ENCODE measurements at regions not wholly inside any gene's neighbourhood (a gene's known extent, or its start where the extent isn't known, plus 50 kb on each side); places are given as distances from the start of the nearest gene placed in this dataset.

GRCh38 chr3:98967758-98968157 is 66.3 kb upstream of the DCBLD2 start:
- Histone ChIP-seq H4K20me1 (ENCODE audit: control insufficient read depth, insufficient read depth) (no peaks in the 10 kb centered on the region), H3K27ac (ENCODE audit: control insufficient read depth, insufficient read depth) (no peak overlapping the region), H3K27me3 (replicated peaks in 1 of 2; ENCODE audit: control insufficient read depth in 2 of 2, insufficient read depth in 2 of 2, low read length in 1 of 2) (no peaks in the 10 kb centered on the region), H3K36me3 (ENCODE audit: control insufficient read depth in 2 of 2, insufficient read depth in 2 of 2, low read length in 1 of 2) (no peaks in the 10 kb centered on the region), H3K4me1 (ENCODE audit: control insufficient read depth, insufficient read depth, low read length) (no peaks in the 10 kb centered on the region), H3K9me3 (replicated peaks; ENCODE audit: control insufficient read depth, insufficient read depth, low read length) (no peaks in the 10 kb centered on the region; the same call in 2 of the 3 replicates), H2AFZ (ENCODE audit: control insufficient read depth, low read depth, low read length) (no peak overlapping the region), H3K4me3 (no peak overlapping the region), H3K4me2 (ENCODE audit: control insufficient read depth, insufficient read depth) (no peak overlapping the region), H3K79me2 (ENCODE audit: control insufficient read depth, insufficient read depth, low read length) (no peaks in the 10 kb centered on the region), H3K9ac (ENCODE audit: control insufficient read depth, insufficient read depth, low read length) (no peak overlapping the region)
- FAIRE-seq (no peak), ATAC-seq (no peak), DNase-seq (ENCODE audit: low read depth, low spot score) (no peak)
- intact Hi-C loops (cut with micrococcal nuclease; ENCODE audit: unreplicated experiment) (no loop called here), in situ Hi-C loops (cut with MboI) (no loop called here)
- CTCF ChIA-PET, result no interaction called here
- no TSS peak for BruUV-seq (replicated peaks)
- POLR2A ChIA-PET, result no interaction called here
- SMC1A ChIA-PET (ENCODE audit: uncharacterized antibody, unreplicated experiment), result no interaction called here
- TF ChIP-seq SMC3 (IDR thresholded peaks at IDR 0.05; ENCODE audit: borderline replicate concordance, low read length) (no peak), TCF12 (IDR thresholded peaks at IDR 0.05; ENCODE audit: low read depth, low read length) (no peak), HSF1 (IDR thresholded peaks at IDR 0.05; ENCODE audit: low read depth, low read length) (no peak), ETV6 (conservative IDR thresholded peaks at IDR 0.05 in 1 of 2, IDR thresholded peaks at IDR 0.05 in 1 of 2; ENCODE audit: borderline replicate concordance in 1 of 2, low read depth in 1 of 2) (no peak), TCF3 (IDR thresholded peaks at IDR 0.05; ENCODE audit: borderline replicate concordance, insufficient read depth, low read depth, low read length) (no peak), SIX5 (IDR thresholded peaks at IDR 0.05; ENCODE audit: low read depth, low read length, severe bottlenecking) (no peak), PRDM15 (CRISPR knock-in tag; IDR thresholded peaks at IDR 0.05) (no peak), MYC (IDR thresholded peaks at IDR 0.05; ENCODE audit: insufficient read depth, insufficient read length, insufficient replicate concordance, low read length, severe bottlenecking) (no peak), ASH2L (IDR thresholded peaks at IDR 0.05; ENCODE audit: borderline replicate concordance, low read depth) (no peak)
- RAD21 ChIA-PET (ENCODE audit: unreplicated experiment), result no interaction called here
